Upper lobe of right lung (tissue), 1 donor: ENCODE measurements at regions not wholly inside any gene's neighbourhood (a gene's known extent, or its start where the extent isn't known, plus 50 kb on each side); places are given as distances from the start of the nearest gene placed in this dataset.

Source experiments
- ATAC-seq: fragments of 200-7000 bp; cut with Tn5 transposase; one replicate; pipeline ENCODE4 v1.9.1; 2020; ENCODE audit warnings: mild to moderate bottlenecking, moderate library complexity
- DNase-seq: peaks from one replicate; pipeline ENCODE4 v3.0.0-alpha.2; 2020
- H3K27ac ChIP-seq: fragments of 200-600 bp; one replicate; pipeline ENCODE4 v1.8.0; 2022
- H3K27me3 ChIP-seq: fragments of 200-600 bp; one replicate; pipeline ENCODE4 v1.8.0; 2022; ENCODE audit warnings: mild to moderate bottlenecking
- H3K36me3 ChIP-seq: fragments of 200-600 bp; one replicate; pipeline ENCODE4 v1.8.0; 2022
- H3K4me1 ChIP-seq: fragments of 200-600 bp; one replicate; pipeline ENCODE4 v1.8.0; 2022
- H3K4me3 ChIP-seq: fragments of 200-600 bp; one replicate; pipeline ENCODE4 v1.8.0; 2022; ENCODE audit warnings: mild to moderate bottlenecking
- H3K9me3 ChIP-seq: fragments of 200-600 bp; one replicate; pipeline ENCODE4 v1.8.0; 2022
- CTCF ChIP-seq: fragments of 200-600 bp; IDR thresholded peaks from one replicate; pipeline ENCODE4 v1.8.0; 2022; ENCODE audit warnings: antibody characterized with exemption
- intact Hi-C: fragments of 100-400 bp; cut with DNase I; formaldehyde crosslinking; loops from one replicate; pipeline ENCODE4 v1.11.0; 2022
- donor health status: DM: no; HTN: yes; CAD: no; lungs with severe emphysema.

- H3K27me3 ChIP-seq = no peaks in the 10 kb centered on the region
- H3K27ac ChIP-seq = no peak overlapping the region
- TF ChIP-seq CTCF = no peak
- ATAC-seq = peak; percentile 94
- intact Hi-C loops = loop anchor here (5.0 kb wide), 1 partner anchor 76 kb away; no protein-coding TSS in a partner anchor
- no peak overlapping the region for H3K4me3 ChIP-seq
- no peaks in the 10 kb centered on the region for H3K36me3 ChIP-seq
- no peak for DNase-seq
- no peaks in the 10 kb centered on the region for H3K9me3 ChIP-seq
- peaks cover 16% of the 10 kb centered on the region for H3K4me1 ChIP-seq
Measured at GRCh38 chr12:42961395-42961794, 371.8 kb upstream of the PRICKLE1 start.

- ATAC-seq (no peak), DNase-seq (no peak)
- peaks cover 16% of the 10 kb centered on the region for H3K4me1 ChIP-seq
- no peaks in the 10 kb centered on the region for H3K27me3 ChIP-seq
- no peaks in the 10 kb centered on the region for H3K9me3 ChIP-seq
- no peak overlapping the region for H3K27ac ChIP-seq
- intact Hi-C loops = loop anchor here (5.0 kb wide), 1 partner anchor 77 kb away; no protein-coding TSS in a partner anchor
- H3K36me3 ChIP-seq = no peaks in the 10 kb centered on the region
- no peak for TF ChIP-seq CTCF
- H3K4me3 ChIP-seq = no peak overlapping the region
Measured at GRCh38 chr12:42960087-42960527, 370.6 kb upstream of the PRICKLE1 start.

- Histone ChIP-seq H3K4me1 (peaks cover 6% of the 10 kb centered on the region), H3K27ac (no peak overlapping the region), H3K9me3 (no peaks in the 10 kb centered on the region), H3K27me3 (no peaks in the 10 kb centered on the region), H3K4me3 (no peak overlapping the region), H3K36me3 (no peaks in the 10 kb centered on the region)
- intact Hi-C loops = no loop called here
- TF ChIP-seq CTCF = no peak
- ATAC-seq (no peak), DNase-seq (no peak)
Measured at GRCh38 chr12:42958291-42958674, 368.7 kb upstream of the PRICKLE1 start.

GRCh38 chr12:42957561-42958290 is 368.2 kb upstream of the PRICKLE1 start:
- DNase-seq = no peak
- H3K36me3 ChIP-seq = no peaks in the 10 kb centered on the region
- no peak for TF ChIP-seq CTCF

GRCh38 chr12:42957136-42957535 is 367.6 kb upstream of the PRICKLE1 start:
- no peak overlapping the region for H3K27ac ChIP-seq
- DNase-seq (no peak), ATAC-seq (no peak)
- no peaks in the 10 kb centered on the region for H3K36me3 ChIP-seq
- intact Hi-C loops = no loop called here
- H3K4me1 ChIP-seq = no peaks in the 10 kb centered on the region
- no peaks in the 10 kb centered on the region for H3K27me3 ChIP-seq
- no peak for TF ChIP-seq CTCF
- no peak overlapping the region for H3K4me3 ChIP-seq
- no peaks in the 10 kb centered on the region for H3K9me3 ChIP-seq

More at GRCh38 chr12:42957561-42958290, 368.2 kb upstream of the PRICKLE1 start:
- H3K27ac ChIP-seq = no peak overlapping the region
- no peaks in the 10 kb centered on the region for H3K27me3 ChIP-seq
- no peaks in the 10 kb centered on the region for H3K9me3 ChIP-seq
- H3K4me3 ChIP-seq = no peak overlapping the region
- ATAC-seq = no peak
- H3K4me1 ChIP-seq = peaks cover under 1% of the 10 kb centered on the region
- intact Hi-C loops = no loop called here
